HG03521 (cell line): ENCODE measurements at regions not wholly inside any gene's neighbourhood (a gene's known extent, or its start where the extent isn't known, plus 50 kb on each side); places are given as distances from the start of the nearest gene placed in this dataset.

Source experiments
- ATAC-seq: cut with Tn5 transposase; IDR thresholded peaks from one replicate; pipeline ENCODE4 v1.9.1; 2021; ENCODE audit warnings: mild to moderate bottlenecking, moderate library complexity; ENCODE audit not compliant: unreplicated experiment

DNA sequence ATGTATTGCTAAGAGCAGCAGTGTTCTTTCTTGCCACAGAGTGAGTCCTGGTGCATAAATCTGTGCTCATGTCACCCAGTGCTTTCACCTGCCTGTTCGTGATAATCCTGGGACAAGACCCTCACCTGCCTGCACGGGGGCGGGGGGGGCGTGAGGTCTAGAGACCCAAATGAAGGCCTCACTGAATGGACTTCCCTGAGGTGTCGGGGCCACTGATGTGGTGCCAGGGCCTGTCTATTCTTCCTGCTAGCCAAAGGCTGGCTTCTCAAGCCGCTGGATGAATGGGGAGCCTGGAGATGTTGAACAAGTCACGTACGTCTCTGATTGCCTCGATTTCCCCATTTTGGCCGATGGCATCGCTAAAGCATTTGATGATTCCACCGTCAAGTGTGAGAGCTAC lies 118.8 kb upstream of the IRF2BP2 start:
- no peak for ATAC-seq

DNA sequence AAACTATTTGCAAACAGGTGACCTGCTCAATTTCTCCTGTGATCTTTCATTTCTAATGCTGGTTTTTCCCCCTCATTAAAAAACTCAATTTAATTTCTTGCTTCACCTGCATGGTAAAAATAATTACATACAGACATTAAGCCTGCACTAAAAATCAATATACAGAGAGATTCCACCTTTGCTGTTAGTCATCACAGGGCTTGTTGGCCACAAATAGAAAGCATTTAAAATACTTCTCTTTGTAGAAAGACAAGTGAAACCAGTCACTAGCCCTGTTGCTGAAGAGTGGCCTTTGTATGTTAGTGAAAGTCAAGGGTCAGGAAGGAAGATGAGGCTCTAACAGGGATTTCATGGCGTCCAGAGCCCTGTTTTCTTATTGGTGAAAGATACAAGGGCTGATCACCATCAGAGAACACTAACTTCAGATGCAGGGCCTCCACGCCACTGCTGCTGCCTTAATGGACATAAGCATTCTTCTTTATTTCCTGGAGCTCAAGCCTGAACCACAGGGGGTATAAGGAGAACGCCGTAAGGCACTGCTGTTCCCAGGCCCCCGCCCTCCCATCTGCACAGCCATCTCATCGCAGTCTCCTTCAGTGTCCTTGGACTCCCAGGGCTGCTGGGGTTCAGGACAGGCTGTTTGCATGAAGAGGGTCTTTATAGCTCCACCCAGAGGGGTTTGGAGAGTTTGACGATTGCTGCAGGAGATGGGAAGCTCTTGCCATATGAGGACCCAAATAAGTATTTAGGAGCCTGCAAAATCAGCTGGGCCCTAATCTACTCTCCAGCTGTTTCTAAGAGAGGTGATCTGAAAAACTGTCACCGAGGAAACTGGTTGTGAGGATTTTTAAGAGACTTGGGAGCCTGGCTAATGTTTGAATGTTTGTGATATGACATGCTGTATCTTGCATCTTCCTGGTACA lies 117.3 kb upstream of the IRF2BP2 start:
- ATAC-seq: no peak

DNA sequence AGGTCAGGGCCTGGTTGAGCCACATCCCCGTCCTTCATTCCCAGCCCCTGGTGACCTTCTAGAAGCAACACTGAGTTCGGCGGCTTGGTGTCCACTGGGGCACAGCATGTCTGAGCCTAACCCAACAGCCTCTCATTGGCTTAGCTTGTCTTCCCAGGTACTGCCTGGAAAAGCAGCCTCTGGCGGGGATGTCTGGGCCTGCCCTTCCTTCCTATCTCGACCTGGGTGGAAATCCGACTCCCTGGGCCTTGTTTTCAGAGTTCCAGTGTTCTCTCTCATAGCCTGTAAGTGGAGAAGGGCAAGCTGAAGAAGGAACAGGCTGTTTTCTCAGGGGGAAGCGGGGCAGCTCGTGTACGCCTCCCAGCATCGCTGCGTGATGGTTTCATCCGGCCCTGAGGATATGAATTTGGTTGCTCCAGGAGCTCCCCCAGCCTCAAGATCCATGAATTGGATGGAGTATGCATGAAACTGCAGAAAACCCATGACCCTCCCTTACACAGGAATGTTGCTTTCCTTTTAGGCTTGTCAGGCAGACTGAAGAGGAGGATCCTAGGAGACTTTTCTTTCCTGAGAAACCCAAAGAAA lies 116.5 kb upstream of the IRF2BP2 start:
- ATAC-seq: no peak

DNA sequence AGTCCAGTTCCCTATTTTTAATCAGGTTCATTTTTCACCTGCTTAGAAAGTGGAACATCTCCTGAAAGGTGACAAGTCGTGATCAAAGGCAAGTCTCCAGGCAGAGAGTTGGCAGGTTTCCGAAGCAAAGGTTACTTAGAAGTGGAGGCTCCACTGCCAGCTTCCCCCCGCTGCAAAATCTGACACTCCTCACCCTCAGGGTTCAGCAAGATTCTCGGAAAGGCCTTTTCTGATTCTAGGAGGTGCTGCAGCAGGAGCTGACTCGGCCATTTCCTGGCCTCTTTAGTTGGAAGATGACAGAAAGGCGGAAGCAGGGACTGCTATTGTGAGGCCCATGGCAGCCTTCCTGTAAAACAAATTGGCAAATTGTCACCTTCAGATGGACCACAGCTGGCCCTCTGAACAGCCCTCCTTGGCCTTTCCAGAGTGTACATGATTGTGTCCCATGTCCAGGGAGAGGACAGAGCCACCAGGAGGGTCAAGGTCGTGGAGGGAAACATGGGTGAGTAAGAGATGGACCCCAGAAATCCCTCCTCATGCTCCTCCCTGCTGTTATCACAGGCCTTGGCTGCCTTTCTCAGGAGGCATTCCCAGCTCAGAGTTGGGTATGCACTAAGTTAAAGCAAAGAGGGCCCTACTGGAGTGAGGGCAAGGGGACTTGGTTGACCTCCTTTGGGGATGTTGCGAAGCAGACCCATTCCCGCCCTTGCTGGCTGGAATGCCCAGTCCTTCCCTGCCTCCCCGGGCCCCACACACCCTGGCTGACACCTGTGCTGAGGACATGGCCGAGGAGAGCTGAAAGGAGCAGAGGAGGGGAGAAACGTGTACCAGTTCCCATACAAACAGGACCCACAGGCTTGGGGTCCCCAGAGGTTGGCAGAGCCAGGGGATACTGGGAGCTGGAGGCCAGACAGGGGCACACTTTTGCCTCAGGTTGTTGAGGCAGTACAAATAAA lies 115.5 kb upstream of the IRF2BP2 start:
- ATAC-seq: no peak

DNA sequence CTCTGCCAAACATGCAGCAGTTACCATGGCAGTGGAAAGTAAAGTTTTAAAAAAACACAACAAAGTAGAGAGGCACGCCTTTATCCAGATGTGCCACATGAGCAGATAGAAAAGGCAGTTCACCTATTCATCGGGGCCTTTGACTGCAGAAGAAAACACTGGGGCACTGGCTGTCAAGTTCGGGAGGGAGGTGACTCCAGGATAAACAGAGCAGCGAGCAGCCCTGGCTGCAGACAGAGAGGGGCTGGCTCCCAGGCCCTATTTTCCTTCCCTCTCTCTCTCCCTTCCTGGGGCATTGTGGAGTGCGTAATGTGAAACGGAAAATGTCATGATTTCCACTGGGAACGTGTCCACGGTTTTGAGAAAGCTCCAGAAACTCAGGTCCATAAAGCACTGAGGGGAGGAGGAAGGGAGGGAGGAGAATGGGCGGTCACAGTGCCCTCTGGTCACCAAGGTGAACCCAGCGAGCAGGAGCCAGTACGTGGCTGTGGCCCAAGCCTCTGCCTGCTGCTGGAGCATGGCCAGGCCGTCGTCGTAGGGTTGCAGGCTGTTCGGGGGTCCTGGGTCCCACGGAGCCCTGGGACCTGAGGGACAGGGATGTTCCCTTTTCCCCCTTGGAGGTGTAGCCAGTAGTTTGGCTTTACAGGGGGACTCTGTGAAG lies 114.7 kb upstream of the IRF2BP2 start:
- ATAC-seq: no peak

DNA sequence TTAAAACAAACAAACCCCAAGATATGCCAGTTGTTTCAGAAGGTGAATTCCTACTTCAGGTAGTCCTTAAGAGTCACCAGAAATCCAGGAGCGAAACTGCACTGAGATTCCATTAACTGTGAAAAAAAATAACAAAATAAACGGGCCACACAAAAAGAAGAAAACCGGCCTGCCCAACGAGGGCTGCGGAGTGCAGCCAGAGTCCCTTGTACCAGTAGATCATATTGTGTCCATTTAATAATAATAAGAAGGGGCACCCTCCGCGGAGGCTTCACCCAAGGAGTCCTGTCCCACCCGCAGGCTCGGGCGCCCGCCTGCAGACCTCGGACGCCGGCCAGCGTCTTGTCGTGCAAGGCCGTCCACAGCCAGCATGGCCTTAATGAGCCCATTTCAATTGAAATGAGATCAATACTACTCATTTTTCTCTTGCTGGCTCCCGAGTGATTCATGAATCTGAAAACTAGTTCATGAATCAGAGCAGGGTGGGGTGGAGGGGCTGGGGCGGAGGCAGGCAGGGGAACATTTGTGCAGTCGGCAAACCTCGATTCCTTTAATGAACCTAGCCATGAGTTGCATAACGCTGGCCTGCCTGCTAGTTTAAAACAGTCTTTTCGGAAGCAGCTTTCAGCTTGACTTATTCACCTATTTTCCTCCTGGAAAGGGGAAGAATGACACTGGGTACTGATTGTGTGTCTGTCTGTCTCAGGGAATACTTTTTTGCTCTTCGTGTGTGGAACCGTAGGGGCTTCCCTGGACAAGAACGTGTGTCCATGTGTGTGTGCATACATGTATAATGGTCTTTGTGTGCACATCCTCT lies 113.1 kb upstream of the IRF2BP2 start:
- ATAC-seq: no peak

DNA sequence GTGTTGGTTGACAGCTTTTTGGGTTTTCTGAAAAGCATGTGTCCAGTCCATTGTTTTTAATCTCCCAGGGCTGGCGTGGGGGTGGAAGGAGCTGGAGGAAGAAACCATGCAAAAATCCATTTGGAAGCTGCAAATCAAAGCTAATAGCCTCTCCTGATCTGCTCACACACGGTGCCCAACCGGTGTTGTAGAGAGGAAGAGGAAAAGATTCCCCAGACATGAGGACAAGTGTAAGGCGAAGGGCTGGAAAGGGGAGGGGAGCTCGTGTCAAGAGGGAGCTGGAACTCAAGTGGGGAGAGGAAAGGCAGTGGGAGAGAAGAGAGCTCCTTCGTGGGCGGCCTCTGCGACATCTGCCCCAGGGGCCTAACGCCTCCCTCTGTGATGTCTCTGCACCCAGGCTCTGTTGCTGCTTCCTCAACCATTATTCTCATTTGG lies 112.3 kb upstream of the IRF2BP2 start:
- ATAC-seq: no peak

DNA sequence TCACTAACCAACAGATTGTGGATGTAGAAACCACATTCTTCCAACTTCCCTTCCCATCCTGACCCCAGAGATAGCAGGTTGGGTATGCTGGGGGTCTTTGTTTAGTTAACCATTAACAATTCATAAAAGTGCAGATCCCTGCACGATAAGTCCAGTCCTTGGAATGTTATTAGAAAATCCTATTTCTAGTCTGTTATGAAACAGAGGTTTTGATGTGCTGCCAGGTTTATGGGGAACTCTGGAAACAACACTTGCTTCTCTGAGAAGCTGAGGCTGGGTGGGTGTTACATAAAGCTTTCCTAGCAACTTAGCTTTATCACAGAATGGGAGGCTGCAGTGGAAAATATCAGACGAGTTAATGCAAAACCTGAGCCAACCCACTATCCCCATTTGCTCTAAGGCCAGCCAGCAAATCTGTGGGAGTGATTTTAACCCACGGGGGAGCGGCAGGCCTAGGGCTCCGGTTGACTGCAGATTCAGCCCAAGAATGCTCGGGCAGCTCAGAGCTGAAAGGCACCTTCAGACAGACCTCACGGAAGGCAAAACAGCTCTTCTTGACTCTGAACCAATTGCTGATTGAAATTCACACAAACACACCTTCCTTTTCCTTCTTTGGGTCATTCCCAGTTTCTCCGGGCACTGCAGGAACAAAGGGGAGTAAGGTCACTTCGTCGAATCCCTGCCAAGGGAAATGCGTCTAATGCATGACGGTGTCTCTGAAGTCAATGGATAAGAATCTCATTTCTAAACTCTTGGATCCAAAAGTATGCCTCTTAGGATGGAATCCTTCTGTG lies 111.7 kb upstream of the IRF2BP2 start:
- ATAC-seq: no peak

DNA sequence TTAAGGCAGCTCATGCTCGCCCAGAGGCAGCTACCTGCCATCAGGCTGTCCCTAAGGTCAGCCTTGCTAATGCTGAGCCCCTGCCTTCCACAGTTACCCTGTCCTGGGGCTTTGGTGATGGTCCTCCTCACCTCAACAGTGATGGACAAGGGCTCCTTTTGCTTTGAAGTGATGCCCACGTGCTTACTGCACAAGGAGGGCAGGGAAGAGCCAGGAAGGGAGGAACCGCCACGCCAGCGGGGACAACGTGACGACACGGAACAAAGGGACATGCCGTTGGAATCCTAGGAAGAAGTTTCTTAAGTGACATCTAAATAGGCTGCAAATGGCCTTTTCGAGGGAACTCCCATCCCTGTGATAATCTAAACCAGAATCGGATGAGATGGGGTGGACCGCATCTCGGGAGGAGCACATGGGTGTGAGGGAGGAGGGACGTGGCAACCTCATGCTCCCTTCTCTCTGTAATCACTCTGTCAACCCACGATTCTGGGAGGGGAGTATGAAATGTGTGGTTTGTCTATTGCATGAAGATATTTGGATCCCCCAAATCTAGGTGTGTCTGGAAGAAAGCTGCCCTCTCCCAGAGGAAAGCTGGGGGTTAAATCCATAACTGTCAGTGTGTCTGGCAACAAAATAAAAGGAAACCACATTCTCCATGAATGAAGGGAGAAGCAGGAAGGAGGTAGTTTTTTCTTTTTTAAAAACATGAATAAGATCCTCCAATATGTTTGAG lies 110.9 kb upstream of the IRF2BP2 start:
- ATAC-seq: no peak

DNA sequence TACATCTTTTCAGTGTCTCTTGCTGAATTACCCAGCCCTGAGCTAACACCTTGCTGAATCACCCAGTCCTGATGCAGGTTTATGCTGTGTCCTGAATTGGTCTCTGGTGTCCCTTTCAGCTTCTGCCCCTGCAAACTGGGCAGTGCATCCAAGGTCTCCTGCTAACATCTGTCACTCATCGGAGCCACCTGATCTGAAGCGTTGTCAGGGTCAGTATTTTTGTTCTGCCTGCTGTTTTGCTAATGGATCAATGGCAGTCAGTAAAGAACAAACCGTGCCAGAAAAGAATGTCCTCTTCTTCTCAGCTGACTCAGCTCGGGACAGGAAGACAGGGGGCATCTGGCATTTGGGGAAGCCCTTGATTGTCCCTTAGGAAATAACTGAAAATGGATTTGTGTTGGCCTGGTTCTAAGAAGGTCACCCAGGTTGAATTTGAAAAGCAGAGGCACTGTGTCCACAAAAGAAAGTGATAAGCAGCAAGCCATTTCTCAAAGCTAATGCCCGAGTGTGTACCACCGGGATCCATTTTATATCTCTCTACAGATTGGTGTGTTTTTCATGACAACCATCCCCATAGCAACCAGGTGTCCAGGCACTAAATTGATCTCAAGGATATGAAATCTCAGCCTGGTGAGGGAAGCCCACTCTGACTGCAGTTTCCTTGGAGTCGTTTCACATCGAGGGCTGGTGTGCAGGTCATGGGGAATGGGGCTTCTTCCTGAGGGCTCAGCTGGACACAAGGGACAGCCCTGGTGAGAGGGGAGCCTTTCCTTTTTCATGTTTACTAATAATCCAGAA lies 109.7 kb upstream of the IRF2BP2 start:
- ATAC-seq: no peak

DNA sequence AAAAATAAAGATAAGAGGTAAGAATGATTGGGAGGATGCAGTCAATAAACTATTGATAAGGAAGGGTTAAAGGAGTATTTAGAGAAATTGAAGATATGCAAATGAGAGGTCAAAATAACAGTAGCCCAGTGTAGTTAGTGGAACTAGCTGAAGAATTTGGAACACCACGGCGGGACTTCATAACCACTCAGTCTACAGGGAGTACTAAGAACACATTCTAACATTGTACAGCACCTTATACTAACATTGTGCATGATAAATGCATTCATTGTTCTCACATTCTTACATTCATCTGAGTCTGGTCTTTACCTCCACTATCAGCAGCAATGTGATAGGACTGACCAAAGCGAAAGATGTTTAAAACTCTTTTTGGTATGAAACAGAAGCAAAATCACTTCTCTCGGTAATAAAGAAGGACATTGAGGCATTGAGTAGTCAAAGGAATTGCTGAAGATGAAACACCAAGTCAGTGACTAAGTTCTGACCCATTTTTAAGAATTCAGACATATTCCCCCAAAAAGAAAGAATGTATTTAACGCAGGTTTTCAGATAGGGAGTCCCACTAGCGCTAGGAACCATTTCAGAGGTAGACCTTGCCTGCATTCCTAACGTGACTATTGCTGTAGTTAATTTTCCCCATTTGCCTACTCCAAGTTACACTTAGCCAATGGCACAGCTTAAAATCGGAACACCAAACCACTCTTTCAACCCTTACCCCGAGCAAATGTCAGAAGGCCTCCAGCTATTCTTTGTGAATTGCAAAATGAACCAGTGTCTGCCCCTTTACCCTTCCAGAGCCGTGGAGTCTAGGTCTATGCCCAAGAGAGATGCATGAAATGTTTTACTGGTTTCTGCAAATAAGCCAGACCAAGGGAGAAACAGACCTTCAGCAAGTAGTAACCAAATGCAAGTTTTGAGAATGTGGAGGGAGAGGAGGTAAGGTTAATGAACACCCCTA lies 108.8 kb upstream of the IRF2BP2 start:
- ATAC-seq: no peak

DNA sequence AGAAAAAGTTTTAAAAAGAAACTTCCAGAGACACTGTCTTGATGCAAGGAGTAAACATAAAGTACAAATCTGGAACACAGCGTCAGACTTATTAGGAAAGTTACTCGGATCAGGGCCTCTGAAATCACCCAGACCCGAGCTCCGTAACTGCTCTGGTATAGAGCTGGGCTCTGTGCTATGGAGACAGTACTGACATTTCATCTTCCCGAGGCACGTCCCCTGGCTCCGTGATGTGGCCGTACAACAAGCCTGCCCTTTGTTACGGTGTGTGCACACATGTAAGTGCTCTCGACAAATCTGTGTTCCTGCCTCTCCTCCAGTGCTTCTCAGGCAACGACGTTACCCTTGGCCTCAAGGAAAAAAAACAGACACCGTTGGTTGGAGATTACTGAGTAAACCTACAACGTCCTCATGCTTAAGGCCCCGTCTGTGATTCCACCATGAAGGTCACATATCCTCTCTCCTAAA lies 107.0 kb upstream of the IRF2BP2 start:
- ATAC-seq: no peak

DNA sequence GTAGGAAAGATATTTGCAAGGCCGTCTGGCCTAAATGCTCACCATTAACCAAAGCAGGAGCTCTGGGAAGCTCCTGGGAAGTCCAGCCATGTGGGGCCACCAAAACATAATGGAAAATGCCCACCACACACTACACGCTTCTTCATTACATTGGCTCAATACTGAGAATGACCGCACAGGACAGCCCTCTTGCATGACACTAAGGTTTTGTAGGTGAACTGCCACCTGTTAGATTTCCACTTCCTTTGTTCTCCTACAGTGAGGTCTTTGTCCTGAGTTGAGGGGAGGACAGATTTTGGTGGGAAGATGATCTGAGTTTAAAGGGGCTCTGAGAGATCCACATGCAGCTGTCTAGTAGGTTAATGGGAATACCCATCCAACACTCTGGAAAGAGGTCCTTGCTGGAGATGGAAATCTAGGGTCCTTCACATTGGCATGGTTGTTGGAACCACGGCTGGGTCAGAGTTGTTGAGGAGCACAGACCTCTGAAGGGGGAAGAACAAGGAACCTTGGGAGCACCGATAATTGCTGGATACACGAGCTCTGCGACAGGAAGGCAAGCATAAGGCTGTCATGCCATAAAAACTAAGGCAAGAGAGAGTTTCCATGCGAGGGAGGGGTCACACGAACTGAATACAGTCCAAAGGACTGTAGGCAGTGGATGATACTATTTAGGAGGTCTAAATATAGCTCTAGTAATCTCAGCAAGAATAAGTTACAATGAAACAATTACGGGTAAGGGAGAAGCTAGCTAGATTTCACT lies 105.5 kb upstream of the IRF2BP2 start:
- no peak for ATAC-seq

DNA sequence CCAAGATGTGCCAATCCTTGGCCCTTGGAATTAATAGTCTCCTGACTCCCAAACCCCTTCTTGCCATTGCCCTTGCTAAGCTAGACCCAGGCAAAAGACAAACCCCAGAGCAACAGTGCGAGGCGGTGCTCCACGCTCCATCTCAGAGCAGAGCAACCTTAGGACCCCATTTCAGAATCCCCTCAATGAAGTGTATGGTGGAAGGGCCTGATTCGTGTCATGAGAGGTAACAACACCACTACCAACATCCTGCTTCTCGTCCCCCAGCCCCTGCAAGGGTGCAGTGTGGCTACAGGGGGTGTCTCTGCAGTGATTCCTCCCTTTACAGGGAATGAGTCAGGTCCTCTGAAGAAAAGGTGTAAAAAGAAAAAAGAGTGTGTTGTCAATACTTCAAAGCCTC lies 103.9 kb upstream of the IRF2BP2 start:
- no peak for ATAC-seq

DNA sequence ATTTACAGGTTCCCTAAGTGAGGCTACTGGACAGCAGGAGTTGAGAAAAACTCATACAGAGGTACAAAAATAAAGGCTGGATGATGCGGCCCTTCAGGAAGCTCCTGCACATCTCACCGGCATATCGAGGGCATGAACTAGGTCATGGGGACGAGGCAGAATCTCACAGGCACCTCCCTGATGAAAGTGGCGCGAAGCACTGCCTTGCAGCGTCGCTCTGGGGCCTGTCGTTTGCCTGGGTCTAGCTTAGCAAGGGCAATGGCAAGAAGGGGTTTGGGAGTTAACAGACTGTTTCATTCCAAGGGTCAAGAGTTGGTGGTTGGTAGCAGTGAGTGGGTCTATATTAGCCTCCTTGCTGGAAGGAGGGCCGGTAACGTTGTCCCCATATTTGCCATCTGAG lies 103.5 kb upstream of the IRF2BP2 start:
- ATAC-seq: no peak

DNA sequence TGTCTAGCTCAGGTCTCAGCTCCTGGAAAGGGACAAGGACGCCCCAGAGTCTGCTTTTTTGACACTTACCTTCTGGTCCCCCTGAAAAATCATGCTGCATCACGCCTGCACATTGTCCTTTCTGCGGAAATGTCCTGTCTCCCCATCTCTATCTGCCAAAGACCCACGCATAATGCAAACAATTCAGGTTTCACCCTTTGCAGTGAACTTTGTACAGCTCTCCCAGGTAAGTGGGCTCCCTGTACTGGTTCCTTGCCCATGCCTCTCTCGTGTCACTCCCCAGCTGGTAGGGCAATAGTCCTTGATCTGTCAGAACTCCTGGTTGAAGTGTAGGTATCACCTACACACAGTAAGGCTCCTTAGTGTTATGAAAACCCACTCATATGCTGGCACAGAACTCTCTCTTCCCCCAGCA lies 102.9 kb upstream of the IRF2BP2 start:
- ATAC-seq: no peak
